B cell (primary cell): ENCODE measurements at regions not wholly inside any gene's neighbourhood (a gene's known extent, or its start where the extent isn't known, plus 50 kb on each side); places are given as distances from the start of the nearest gene placed in this dataset.

ENCODE experiments used
- CTCF ChIP-seq: fragments of 200-600 bp; IDR thresholded peaks from one replicate; pipeline ENCODE4 v1.8.0; 2022; ENCODE audit warnings: antibody characterized with exemption, mild to moderate bottlenecking
- EZH2 ChIP-seq: IDR thresholded peaks from 2 replicates; pipeline ENCODE4 v1.6.1; 2012; ENCODE audit warnings: borderline replicate concordance, low read depth, mild to moderate bottlenecking, moderate library complexity, low read length; ENCODE audit not compliant: insufficient read depth, poor library complexity, severe bottlenecking

- TF ChIP-seq CTCF (no peak), EZH2 (no peak)
Observed at GRCh38 chr19:31113293-31113692, 235.9 kb downstream of the TSHZ3 start.
